DMS 273 (cell line): ENCODE measurements at regions not wholly inside any gene's neighbourhood (a gene's known extent, or its start where the extent isn't known, plus 50 kb on each side); places are given as distances from the start of the nearest gene placed in this dataset.

Source experiments
- DNase-seq: peaks from one replicate; lab custom pipeline; 2025; ENCODE audit not compliant: unreplicated experiment; lab: John Stamatoyannopoulos, UW

- DNase-seq: no peak
Measured at GRCh38 chr4:106679063-106679462, 310.5 kb upstream of the GIMD1 start.

GRCh38 chr4:106677213-106677612 is 308.6 kb upstream of the GIMD1 start:
- no peak for DNase-seq

GRCh38 chr4:106676173-106676921 is 307.8 kb upstream of the GIMD1 start:
- DNase-seq: no peak

GRCh38 chr4:106671716-106672115 is 303.1 kb upstream of the GIMD1 start:
- no peak for DNase-seq

- DNase-seq: no peak
Measured at GRCh38 chr4:106670976-106671375, 302.4 kb upstream of the GIMD1 start.

- DNase-seq: no peak
Measured at GRCh38 chr4:106659371-106659770, 290.8 kb upstream of the GIMD1 start.

GRCh38 chr4:106652095-106652494 is 283.5 kb upstream of the GIMD1 start:
- no peak for DNase-seq

GRCh38 chr4:106650701-106651100 is 282.1 kb upstream of the GIMD1 start:
- DNase-seq: no peak

- DNase-seq: no peak
Measured at GRCh38 chr4:106647451-106647850, 278.9 kb upstream of the GIMD1 start.

GRCh38 chr4:106629268-106629625 is 260.7 kb upstream of the GIMD1 start:
- DNase-seq: no peak

- no peak for DNase-seq
Measured at GRCh38 chr4:106628586-106629267, 260.1 kb upstream of the GIMD1 start.

- DNase-seq: no peak
Measured at GRCh38 chr4:106627051-106627450, 258.5 kb upstream of the GIMD1 start.

GRCh38 chr4:106624671-106625070 is 256.1 kb upstream of the GIMD1 start:
- no peak for DNase-seq

- peak; percentile 11 for DNase-seq
Measured at GRCh38 chr4:106618956-106619355, 250.4 kb upstream of the GIMD1 start.

- DNase-seq: no peak
Measured at GRCh38 chr4:106615961-106616360, 247.4 kb upstream of the GIMD1 start.

- no peak for DNase-seq
Measured at GRCh38 chr4:106615410-106615945, 246.9 kb upstream of the GIMD1 start.

- DNase-seq: no peak
Measured at GRCh38 chr4:106614441-106614840, 245.9 kb upstream of the GIMD1 start.

GRCh38 chr4:106609917-106610316 is 241.3 kb upstream of the GIMD1 start:
- no peak for DNase-seq

GRCh38 chr4:106607558-106607957 is 239.0 kb upstream of the GIMD1 start:
- DNase-seq: no peak

- no peak for DNase-seq
Measured at GRCh38 chr4:106604319-106605051, 235.9 kb upstream of the GIMD1 start.

- no peak for DNase-seq
Measured at GRCh38 chr4:106603471-106603870, 234.9 kb upstream of the GIMD1 start.

GRCh38 chr4:106602711-106603110 is 234.1 kb upstream of the GIMD1 start:
- no peak for DNase-seq
